Ammon's horn (tissue), 1 donor: ENCODE measurements at regions not wholly inside any gene's neighbourhood (a gene's known extent, or its start where the extent isn't known, plus 50 kb on each side); places are given as distances from the start of the nearest gene placed in this dataset.
"Not testable (repeated sequence)": the region's sequence is repeated elsewhere in the genome, so short reads cannot be mapped to it uniquely, and the experiment has no call there.

ENCODE experiments used
- DNase-seq: peaks from one replicate; pipeline ENCODE4 v3.0.0-alpha.2; 2016; ENCODE audit warnings: low spot score

- DNase-seq: no peak
Observed at GRCh38 chr13:99075268-99076191, 97.7 kb upstream of the DOCK9 start.

- DNase-seq: no peak
Observed at GRCh38 chr13:99078017-99078771, 100.3 kb upstream of the DOCK9 start.

GRCh38 chr13:99080131-99080530, 102.3 kb upstream of the DOCK9 start:
- no peak for DNase-seq

DNA sequence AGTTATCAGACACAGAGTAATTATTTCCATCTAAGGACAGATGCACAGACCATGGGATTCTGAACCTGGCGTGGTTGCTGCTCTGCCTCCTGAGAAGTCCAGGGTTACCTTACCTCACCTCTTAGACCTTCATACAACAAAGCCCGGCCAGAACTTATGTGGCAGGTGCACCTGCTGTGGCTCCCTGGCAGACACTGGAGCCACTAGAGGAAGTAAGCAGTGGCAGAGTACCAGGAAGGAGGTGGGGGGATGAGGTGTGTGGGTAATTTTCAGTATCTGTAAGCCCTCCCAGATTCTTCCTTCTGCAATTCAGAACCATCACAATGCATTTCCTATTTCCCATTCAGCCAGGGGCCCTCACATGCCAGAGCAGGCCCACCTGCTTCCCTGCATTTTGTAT, 106.1 kb upstream of the DOCK9 start:
- DNase-seq: no peak

DNA sequence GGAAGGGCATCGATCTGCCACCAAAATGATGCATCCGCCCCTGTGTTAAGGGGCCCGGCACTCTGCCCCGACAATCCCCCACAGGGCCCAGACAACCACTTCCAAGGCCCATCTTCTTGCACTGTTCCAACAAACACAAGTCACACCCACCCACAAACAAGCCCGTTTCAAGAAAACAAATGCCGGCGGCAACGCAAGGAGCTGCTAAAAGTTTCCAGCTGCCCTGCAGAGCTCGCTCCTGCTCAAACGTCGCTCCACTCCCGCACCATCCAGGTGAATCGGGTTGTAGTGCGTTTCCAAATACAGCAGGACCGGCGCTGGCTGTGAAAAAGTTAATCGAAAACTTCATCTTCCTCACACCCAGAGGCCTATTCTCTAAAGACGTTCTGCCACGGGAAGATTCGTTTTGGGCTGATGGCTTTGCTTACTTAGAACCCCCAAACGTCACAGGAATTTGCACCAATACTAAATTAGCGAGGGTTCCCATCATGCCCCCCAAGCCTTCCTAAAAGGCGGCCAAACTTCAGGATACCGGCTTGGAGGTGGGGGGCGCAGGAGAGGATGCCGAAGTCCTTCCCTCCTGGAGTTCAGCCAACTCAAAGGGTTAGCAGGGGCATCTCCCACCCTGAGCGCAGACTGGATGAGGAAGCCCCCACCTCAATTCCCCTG, 107.4 kb upstream of the DOCK9 start:
- no peak for DNase-seq

DNA sequence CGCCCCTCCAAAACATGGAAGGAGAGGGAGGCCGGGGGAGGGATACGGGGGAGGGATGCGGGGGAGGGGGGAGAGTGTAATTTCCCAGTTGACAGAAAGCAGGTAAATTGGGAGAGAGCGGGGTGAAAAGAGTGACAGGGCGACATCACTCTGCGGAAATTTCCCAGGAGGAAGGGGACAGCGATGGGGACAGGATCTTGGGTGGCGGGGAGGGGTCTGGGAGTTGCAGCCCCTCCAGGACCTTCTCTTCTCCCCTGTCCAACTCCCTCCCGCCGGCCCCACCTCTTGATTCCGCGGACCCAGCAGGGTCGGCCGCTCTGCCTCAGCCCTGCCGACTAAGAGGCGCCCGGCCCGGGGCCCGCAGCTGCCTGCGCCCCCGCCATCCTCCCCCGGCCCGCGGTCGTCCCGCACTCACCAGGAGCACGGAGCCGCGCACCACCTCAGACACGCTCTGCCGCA, 108.0 kb upstream of the DOCK9 start:
- DNase-seq: peak; percentile 8

DNA sequence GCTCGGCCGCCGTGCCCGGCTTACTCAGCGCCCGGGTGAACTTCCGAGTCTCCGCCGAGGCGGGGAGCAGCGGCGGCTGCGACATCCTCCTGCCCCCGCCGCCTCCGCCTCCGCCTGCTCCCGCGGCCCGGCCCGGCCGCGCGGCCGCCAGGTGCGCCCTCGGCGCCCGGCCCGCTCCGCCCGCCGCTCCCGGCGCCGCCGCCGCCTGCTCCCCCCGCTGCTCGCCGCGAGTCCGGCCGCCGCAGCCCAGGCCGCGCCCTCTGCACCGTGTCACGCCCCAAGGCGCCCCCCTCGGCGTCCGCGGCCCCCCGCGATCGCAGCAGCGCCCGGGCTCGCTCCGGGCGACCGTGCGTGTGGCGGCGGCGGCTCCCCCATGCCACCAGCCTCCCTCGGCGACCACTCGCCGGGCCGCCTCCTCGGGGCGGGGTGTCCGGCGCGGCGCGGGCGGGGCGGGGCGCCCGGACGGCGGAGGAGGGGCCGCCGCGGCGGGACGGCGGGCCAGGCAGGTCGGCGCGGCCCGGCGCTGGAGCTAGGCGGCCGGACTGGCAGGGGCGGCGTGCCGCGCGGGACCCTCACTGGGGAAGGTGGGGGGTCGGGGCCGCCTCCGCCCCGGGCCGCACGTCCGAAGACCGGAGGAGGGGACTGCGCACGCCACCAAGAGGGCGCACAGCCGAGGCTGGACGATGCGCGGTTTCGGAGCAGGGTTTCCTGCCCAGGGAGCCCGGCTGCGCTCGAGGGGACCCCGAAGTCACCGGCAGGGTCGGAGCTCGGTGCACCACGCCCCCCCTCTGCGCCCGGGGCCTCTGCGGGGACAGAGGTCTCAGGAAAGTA, 108.6 kb upstream of the DOCK9 start:
- peak; percentile 31 for DNase-seq

DNA sequence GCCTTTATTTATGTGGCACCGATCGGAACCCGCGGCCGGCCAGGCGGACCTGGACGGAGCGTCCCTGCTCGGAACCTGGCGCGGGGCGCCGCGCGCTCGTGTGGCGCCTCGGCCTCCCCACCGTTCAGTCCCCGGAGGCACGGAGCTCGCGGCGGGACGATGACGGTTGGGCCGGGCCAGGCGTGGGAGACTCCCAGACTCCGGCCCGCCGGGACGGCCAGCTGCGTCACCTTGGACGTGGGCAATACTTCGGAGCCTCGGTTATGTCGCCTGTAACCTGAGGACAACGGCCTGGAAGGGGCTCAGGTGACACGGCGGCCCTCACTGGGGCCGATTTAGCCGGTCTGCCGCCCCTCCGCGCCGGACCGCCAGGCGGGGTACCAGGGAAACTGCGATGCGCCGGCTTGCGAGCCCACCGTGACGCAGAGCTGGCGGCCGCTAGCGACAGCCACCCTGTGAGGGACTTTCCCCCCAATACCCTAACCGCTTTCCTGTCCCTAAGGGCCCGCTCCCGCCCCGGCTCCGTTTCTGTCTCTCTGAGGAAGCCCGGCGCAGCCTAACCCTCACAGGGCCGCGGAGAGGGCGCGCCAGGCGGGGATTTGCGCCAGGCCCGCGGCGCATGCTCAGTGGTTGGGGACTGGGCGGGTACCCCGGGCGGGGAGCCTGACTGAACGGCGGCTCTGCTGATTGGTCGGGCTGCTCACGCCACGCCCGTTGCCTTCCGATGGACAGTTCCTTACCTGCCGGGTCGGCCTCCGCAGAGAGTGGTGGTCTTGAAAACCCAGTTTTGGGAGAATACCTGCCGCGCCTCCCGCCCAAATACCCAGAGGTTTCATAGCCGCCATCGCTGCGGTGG, 109.5 kb upstream of the DOCK9 start:
- peak; percentile 94 for DNase-seq

DNA sequence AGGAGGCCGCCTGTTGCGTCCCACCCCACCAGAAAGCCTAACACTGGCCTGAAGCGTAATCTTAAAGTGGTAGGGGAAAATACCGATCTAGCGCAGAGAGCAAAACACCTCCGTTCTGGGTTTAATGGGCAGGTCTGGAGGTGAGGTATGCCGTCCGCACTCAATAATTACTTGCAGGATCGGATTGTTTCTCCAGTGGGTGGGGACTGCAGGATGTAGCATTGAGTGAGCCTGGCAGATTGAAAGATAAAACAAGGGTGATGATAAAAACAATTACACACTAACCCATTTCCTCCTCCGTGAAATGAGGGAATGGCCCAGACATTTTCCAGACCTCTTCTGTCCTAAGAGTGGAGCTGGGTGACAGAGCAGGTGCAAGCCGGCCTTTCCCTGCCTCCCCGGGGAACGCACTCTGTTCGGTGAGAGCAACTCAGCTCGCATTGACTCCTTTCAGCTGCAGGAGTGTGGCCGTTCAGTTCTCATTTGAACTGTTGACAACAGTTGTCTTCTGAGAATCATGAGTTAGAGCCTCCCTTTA, 110.2 kb upstream of the DOCK9 start:
- DNase-seq: peak; percentile 33

DNA sequence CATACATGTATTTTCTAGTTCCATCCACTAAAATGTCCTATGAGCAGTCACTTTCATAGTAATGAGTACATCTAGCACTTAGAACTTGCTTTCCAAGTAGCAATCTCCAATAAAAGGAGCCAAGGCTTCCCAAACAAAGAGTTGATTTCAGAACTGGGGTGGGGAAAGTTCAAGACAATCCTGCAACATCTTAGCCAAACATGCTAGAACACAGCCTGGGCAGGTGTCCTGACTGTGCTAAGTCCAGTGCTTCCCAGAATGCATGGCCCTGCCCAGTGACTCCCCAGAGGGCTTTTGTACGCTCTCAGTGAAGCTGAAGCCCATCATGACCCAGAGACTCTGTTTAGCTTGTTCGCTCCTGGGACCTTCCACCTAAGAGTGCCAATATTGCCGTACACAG, 106.7 kb upstream of the UBAC2 start:
- no peak for DNase-seq

- DNase-seq: not testable (repeated sequence)
Observed at GRCh38 chr13:99101831-99102230, 98.8 kb upstream of the UBAC2 start.

DNA sequence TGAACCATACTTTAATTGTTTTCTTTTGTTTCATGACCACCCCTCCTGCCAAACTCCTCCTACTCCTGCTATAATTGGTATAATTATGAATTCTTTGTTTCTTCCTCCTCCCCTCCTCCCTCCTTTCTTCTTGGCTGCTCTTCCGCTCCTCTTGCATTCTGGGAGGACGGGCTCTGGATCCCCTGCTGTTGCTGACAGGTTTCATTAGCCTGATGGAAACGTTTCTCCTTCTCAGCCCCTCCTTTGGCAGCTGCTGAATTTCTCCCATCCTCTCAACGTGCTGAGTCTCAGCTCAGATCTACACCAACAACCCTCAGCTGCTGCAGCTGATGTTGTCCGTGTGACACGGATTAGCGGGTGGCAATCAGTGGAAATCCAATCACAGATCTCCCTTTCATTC, 97.1 kb upstream of the UBAC2 start:
- peak; percentile 22 for DNase-seq

GRCh38 chr13:99104396-99104795, 96.3 kb upstream of the UBAC2 start:
- no peak for DNase-seq

GRCh38 chr13:99105160-99105559, 95.5 kb upstream of the UBAC2 start:
- no peak for DNase-seq

DNA sequence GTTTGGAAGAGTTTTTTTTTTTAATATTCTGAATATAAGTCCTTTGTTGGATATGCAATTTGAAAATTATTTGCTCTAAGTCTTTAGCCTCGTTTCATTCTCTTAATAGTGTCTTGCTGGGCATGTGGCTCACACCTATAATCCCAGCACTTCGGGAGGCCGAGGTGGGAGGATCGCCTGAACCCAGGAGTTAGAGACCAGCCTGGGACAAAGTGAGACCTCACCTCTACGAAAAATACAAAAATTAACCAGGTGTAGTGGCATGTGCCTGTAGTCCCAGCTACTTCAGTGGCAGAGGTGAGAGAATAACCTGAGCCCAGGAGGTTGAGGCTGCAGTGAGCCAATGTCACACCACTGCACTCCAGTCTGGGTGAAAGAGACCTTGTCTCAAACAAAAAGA, 87.3 kb upstream of the UBAC2 start:
- no peak for DNase-seq

- DNase-seq: no peak
Observed at GRCh38 chr13:99118179-99118578, 82.5 kb upstream of the UBAC2 start.

DNA sequence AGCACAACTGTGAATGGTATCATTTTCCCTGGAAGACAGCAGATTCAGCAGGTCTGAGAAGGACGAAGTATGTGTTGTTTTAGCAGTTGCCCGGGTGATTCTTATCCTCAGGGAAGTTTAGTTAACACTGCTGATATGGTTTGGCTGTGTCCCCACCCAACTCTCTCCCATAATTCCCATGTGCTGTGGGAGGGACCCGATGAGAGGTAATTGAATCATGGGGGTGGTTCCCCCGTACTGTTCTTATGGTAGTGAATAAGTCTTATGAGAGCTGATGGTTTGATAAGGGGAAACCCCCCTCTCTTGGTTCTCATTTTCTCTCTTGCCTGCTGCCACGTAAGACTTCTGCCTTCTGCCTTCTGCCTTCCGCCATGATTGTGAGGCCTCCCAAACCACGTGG, 81.0 kb upstream of the UBAC2 start:
- DNase-seq: no peak

GRCh38 chr13:99120751-99121150, 79.9 kb upstream of the UBAC2 start:
- no peak for DNase-seq

DNA sequence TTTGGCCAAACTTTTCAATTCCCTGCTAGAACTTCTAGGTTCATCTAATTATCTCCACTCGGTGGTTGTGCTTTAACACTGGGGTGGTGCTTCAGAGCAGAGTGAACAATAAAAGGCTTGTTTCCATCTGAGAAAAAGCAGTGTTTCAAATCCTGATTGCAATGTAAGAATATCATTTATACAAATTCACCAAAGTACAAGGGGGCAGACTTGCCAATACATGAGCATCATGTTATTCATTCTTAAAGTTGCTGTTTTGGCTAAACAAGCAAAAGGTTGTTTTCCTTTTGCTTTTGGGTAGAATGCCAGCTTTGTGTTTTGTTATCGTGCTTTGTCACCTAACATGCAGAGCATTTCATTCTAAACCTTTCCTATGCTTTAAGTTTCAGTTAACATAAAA, 78.5 kb upstream of the UBAC2 start:
- DNase-seq: no peak
